ENCODE measurements at regions not wholly inside any gene's neighbourhood (a gene's known extent, or its start where the extent isn't known, plus 50 kb on each side); places are given as distances from the start of the nearest gene placed in this dataset.

- peak overlapping the region; percentile 38 for H3K9ac ChIP-seq
- H3K9me2 ChIP-seq (ENCODE audit: insufficient read depth): no peaks in the 10 kb centered on the region
- H3K36me3 ChIP-seq (ENCODE audit: low read depth): peaks cover 42% of the 10 kb centered on the region
- H2AFZ ChIP-seq: no peak overlapping the region
- no peaks in the 10 kb centered on the region for H4K20me1 ChIP-seq (ENCODE audit: insufficient read depth)
- peaks cover 39% of the 10 kb centered on the region for H3K79me2 ChIP-seq (ENCODE audit: insufficient read depth)
- no peak overlapping the region for H3K4me3 ChIP-seq
- H3K4me2 ChIP-seq (ENCODE audit: unreplicated experiment): peak overlapping the region; percentile 17
- peak; percentile 71 for DNase-seq
- peaks cover 56% of the 10 kb centered on the region for H3K4me1 ChIP-seq (ENCODE audit: insufficient read depth)
- WGBS, 2 experiments (ENCODE audit: low coverage in 1 of 2, low lambda C conversion rate in 2 of 2, missing lambda C conversion rate in 2 of 2): 53 to 62% methylated on average over 6 of the region's 6 CpGs
- peaks cover 91% of the 10 kb centered on the region for H3F3A ChIP-seq (ENCODE audit: insufficient read depth)
- no peaks in the 10 kb centered on the region for H3K9me3 ChIP-seq (ENCODE audit: low read depth)
- peak overlapping the region; percentile 83 for H3K27ac ChIP-seq
- no peaks in the 10 kb centered on the region for H3K27me3 ChIP-seq (replicated peaks; ENCODE audit: insufficient read depth)
- TF ChIP-seq EZH2phosphoT487 (IDR thresholded peaks at IDR 0.05; ENCODE audit: insufficient read depth, low read depth) (no peak), EZH2 (IDR thresholded peaks at IDR 0.05; ENCODE audit: insufficient read depth, poor library complexity, severe bottlenecking) (no peak)
- in situ Hi-C loops (cut with MboI): no loop called here
These were observed 69.2 kb downstream of the BLID start for GRCh38 chr11:122046846-122047245.

- Histone ChIP-seq H3K9ac (peak overlapping the region; percentile 35), H3K36me3 (ENCODE audit: low read depth) (peaks cover 42% of the 10 kb centered on the region), H3K79me2 (ENCODE audit: insufficient read depth) (peaks cover 39% of the 10 kb centered on the region), H2AFZ (no peak overlapping the region), H4K20me1 (ENCODE audit: insufficient read depth) (no peaks in the 10 kb centered on the region), H3K9me2 (ENCODE audit: insufficient read depth) (no peaks in the 10 kb centered on the region), H3F3A (ENCODE audit: insufficient read depth) (peaks cover 91% of the 10 kb centered on the region), H3K9me3 (ENCODE audit: low read depth) (no peaks in the 10 kb centered on the region), H3K27me3 (replicated peaks; ENCODE audit: insufficient read depth) (no peaks in the 10 kb centered on the region), H3K4me1 (ENCODE audit: insufficient read depth) (peaks cover 60% of the 10 kb centered on the region), H3K4me3 (no peak overlapping the region), H3K4me2 (ENCODE audit: unreplicated experiment) (peak overlapping the region; percentile 17), H3K27ac (peak overlapping the region; percentile 83)
- TF ChIP-seq EZH2 (IDR thresholded peaks at IDR 0.05; ENCODE audit: insufficient read depth, poor library complexity, severe bottlenecking) (no peak), EZH2phosphoT487 (IDR thresholded peaks at IDR 0.05; ENCODE audit: insufficient read depth, low read depth) (no peak)
- WGBS, 2 experiments (ENCODE audit: low coverage in 1 of 2, low lambda C conversion rate in 2 of 2, missing lambda C conversion rate in 2 of 2): 80 to 82% methylated on average over 4 of the region's 4 CpGs
- DNase-seq: no peak
- in situ Hi-C loops (cut with MboI): no loop called here
These were observed 69.6 kb downstream of the BLID start for GRCh38 chr11:122046438-122046837.

GRCh38 chr11:122045181-122045586, 70.8 kb downstream of the BLID start:
- 0 to 1% methylated on average over 3 of the region's 3 CpGs for WGBS, 2 experiments (ENCODE audit: low coverage in 1 of 2, low lambda C conversion rate in 2 of 2, missing lambda C conversion rate in 2 of 2)
- H3K4me1 ChIP-seq (ENCODE audit: insufficient read depth): peaks cover 71% of the 10 kb centered on the region
- no peaks in the 10 kb centered on the region for H4K20me1 ChIP-seq (ENCODE audit: insufficient read depth)
- no peaks in the 10 kb centered on the region for H3K9me3 ChIP-seq (ENCODE audit: low read depth)
- H3K27ac ChIP-seq: peak overlapping the region; percentile 83
- H3F3A ChIP-seq (ENCODE audit: insufficient read depth): peaks cover 89% of the 10 kb centered on the region
- peaks cover 33% of the 10 kb centered on the region for H3K36me3 ChIP-seq (ENCODE audit: low read depth)
- peak; percentile 85 for DNase-seq
- H3K9ac ChIP-seq: peak overlapping the region; percentile 32; the same call in 1 of the 2 replicates
- no peak overlapping the region for H3K4me3 ChIP-seq
- no peak overlapping the region for H2AFZ ChIP-seq
- H3K27me3 ChIP-seq (replicated peaks; ENCODE audit: insufficient read depth): no peaks in the 10 kb centered on the region
- peak overlapping the region; percentile 70 for H3K4me2 ChIP-seq (ENCODE audit: unreplicated experiment)
- no peaks in the 10 kb centered on the region for H3K9me2 ChIP-seq (ENCODE audit: insufficient read depth)
- TF ChIP-seq EZH2phosphoT487 (IDR thresholded peaks at IDR 0.05; ENCODE audit: insufficient read depth, low read depth): 0 out of 2 replicates have a peak, but pooled peaks have one; percentile 55
- no peak for TF ChIP-seq EZH2 (IDR thresholded peaks at IDR 0.05; ENCODE audit: insufficient read depth, poor library complexity, severe bottlenecking)
- in situ Hi-C loops (cut with MboI): no loop called here
- peaks cover 28% of the 10 kb centered on the region for H3K79me2 ChIP-seq (ENCODE audit: insufficient read depth)

- no peak for TF ChIP-seq EZH2 (IDR thresholded peaks at IDR 0.05; ENCODE audit: insufficient read depth, poor library complexity, severe bottlenecking)
- TF ChIP-seq EZH2phosphoT487 (IDR thresholded peaks at IDR 0.05; ENCODE audit: insufficient read depth, low read depth): no peak
- Histone ChIP-seq H3K27me3 (replicated peaks; ENCODE audit: insufficient read depth) (no peaks in the 10 kb centered on the region), H3K27ac (peak overlapping the region; percentile 83), H4K20me1 (ENCODE audit: insufficient read depth) (no peaks in the 10 kb centered on the region), H3K4me1 (ENCODE audit: insufficient read depth) (peaks cover 80% of the 10 kb centered on the region), H2AFZ (no peak overlapping the region), H3F3A (ENCODE audit: insufficient read depth) (peaks cover 90% of the 10 kb centered on the region), H3K36me3 (ENCODE audit: low read depth) (peaks cover 22% of the 10 kb centered on the region), H3K4me3 (no peak overlapping the region), H3K9ac (peak overlapping the region; percentile 11; the same call in 1 of the 2 replicates), H3K4me2 (ENCODE audit: unreplicated experiment) (peak overlapping the region; percentile 27), H3K79me2 (ENCODE audit: insufficient read depth) (peaks cover 17% of the 10 kb centered on the region; the same call in 1 of the 2 replicates), H3K9me2 (ENCODE audit: insufficient read depth) (no peaks in the 10 kb centered on the region), H3K9me3 (ENCODE audit: low read depth) (no peaks in the 10 kb centered on the region)
- WGBS, 2 experiments (ENCODE audit: low coverage in 1 of 2, low lambda C conversion rate in 2 of 2, missing lambda C conversion rate in 2 of 2): 23 to 29% methylated on average over 4 of the region's 4 CpGs
- in situ Hi-C loops (cut with MboI): no loop called here
- DNase-seq: peak; percentile 62
These were observed 71.9 kb downstream of the BLID start for GRCh38 chr11:122044086-122044485.

All from GM23248 (cell line).